OCI-LY7 (cell line): ENCODE measurements at regions not wholly inside any gene's neighbourhood (a gene's known extent, or its start where the extent isn't known, plus 50 kb on each side); places are given as distances from the start of the nearest gene placed in this dataset.

Experiments used
- BruUV-seq: library from RNA; stranded (reverse); fragments of 400-500 nt; replicated peaks from 2 replicates; lab custom pipeline; 2021; lab: Mats Ljungman, UMichigan
- CTCF ChIA-PET: fragments of 300-600 bp; sonication (Branson Sonifier 250); formaldehyde crosslinking; loops from one replicate; lab custom pipeline; 2022; ENCODE audit warnings: antibody characterized with exemption; ENCODE audit not compliant: unreplicated experiment; lab: Charles Lee
- POLR2A ChIA-PET: fragments of 300-600 bp; sonication (Branson Sonifier 250); formaldehyde crosslinking; loops from one replicate; lab custom pipeline; 2022; ENCODE audit warnings: antibody characterized with exemption; lab: Charles Lee
- DNase-seq: peaks from one replicate; pipeline ENCODE4 v3.0.0-alpha.2; 2015; ENCODE audit warnings: low spot score
- H2AFZ ChIP-seq: fragments of 200-600 bp; sonication (generic), shearing (Covaris generic); 2 replicates; pipeline ENCODE4 v1.6.1; 2014; ENCODE audit warnings: mild to moderate bottlenecking, antibody characterized with exemption, low read length, moderate library complexity
- H3K27ac ChIP-seq: fragments of 200-600 bp; sonication (generic); 2 replicates; pipeline ENCODE4 v1.5.1; 2014; ENCODE audit warnings: mixed run types, low read depth, mild to moderate bottlenecking, moderate library complexity, low read length, inconsistent platforms; ENCODE audit not compliant: poor library complexity, severe bottlenecking
- H3K36me3 ChIP-seq: fragments of 200-600 bp; sonication (generic); 2 replicates; pipeline ENCODE4 v1.6.1; 2014; ENCODE audit warnings: mild to moderate bottlenecking, antibody characterized with exemption, low read length, moderate library complexity, mixed read lengths; ENCODE audit not compliant: insufficient read depth
- H3K4me1 ChIP-seq: fragments of 200-600 bp; sonication (generic); 2 replicates; pipeline ENCODE4 v1.5.1; 2014; ENCODE audit warnings: mild to moderate bottlenecking, low read length; ENCODE audit not compliant: insufficient read depth, poor library complexity, severe bottlenecking
- H3K4me2 ChIP-seq: fragments of 200-600 bp; sonication (generic); 2 replicates; pipeline ENCODE4 v1.6.1; 2014; ENCODE audit warnings: mild to moderate bottlenecking, low read length
- H3K4me3 ChIP-seq: fragments of 200-600 bp; sonication (generic); 2 replicates; pipeline ENCODE4 v1.5.1; 2014; ENCODE audit warnings: mild to moderate bottlenecking, low read depth, low read length; ENCODE audit not compliant: poor library complexity, severe bottlenecking
- H3K79me2 ChIP-seq: fragments of 200-600 bp; sonication (generic); 2 replicates; pipeline ENCODE4 v1.6.1; 2016; ENCODE audit warnings: low read depth, mild to moderate bottlenecking, low read length, moderate library complexity, mixed read lengths; ENCODE audit not compliant: insufficient read depth
- H3K9me2 ChIP-seq: fragments of 200-600 bp; sonication (generic); 2 replicates; pipeline ENCODE4 v1.6.1; 2016; ENCODE audit warnings: mild to moderate bottlenecking, low read length, mixed read lengths; ENCODE audit not compliant: insufficient read depth
- H3K9me3 ChIP-seq: fragments of 200-600 bp; sonication (generic); 2 replicates; pipeline ENCODE4 v1.6.1; 2014; ENCODE audit warnings: mild to moderate bottlenecking, mixed run types, low read length, mixed read lengths
- H4K20me1 ChIP-seq: fragments of 200-600 bp; sonication (generic); 2 replicates; pipeline ENCODE4 v1.6.1; 2014; ENCODE audit warnings: mild to moderate bottlenecking, antibody characterized with exemption, low read length, moderate library complexity, mixed read lengths; ENCODE audit not compliant: insufficient read depth
- CTCF ChIP-seq: fragments of 200-600 bp; sonication (generic); conservative IDR thresholded peaks from 2 replicates; pipeline ENCODE4 v1.5.1; 2014; ENCODE audit warnings: mild to moderate bottlenecking, antibody characterized with exemption, low read length, moderate library complexity, mixed read lengths
- EZH2phosphoT487 ChIP-seq: fragments of 200-600 bp; sonication (generic); IDR thresholded peaks from 2 replicates; pipeline ENCODE4 v1.6.1; 2018; ENCODE audit warnings: low read depth, borderline replicate concordance, mild to moderate bottlenecking, mixed run types, antibody characterized with exemption, low read length, moderate library complexity, mixed read lengths
- intact Hi-C: fragments of 100-400 bp; cut with micrococcal nuclease; formaldehyde crosslinking; loops from one replicate; pipeline ENCODE4 v1.10.0; 2022; ENCODE audit not compliant: unreplicated experiment

- no peaks in the 10 kb centered on the region for H4K20me1 ChIP-seq
- TF ChIP-seq EZH2phosphoT487 (no peak), CTCF (no peak)
- no peaks in the 10 kb centered on the region for H3K9me2 ChIP-seq
- H3K27ac ChIP-seq, result no peak overlapping the region
- intact Hi-C loops, result no loop called here
- POLR2A ChIA-PET, result interaction anchor here (0.5 to 0.7 kb wide), 2 partner anchors 9 to 628 kb away, joined by 3 read pairs; no protein-coding TSS in a partner anchor
- H3K36me3 ChIP-seq, result no peaks in the 10 kb centered on the region
- no peaks in the 10 kb centered on the region for H3K4me1 ChIP-seq
- CTCF ChIA-PET, result no interaction called here
- no peak overlapping the region for H3K4me2 ChIP-seq
- no TSS peak for BruUV-seq
- H3K79me2 ChIP-seq, result no peaks in the 10 kb centered on the region
- no peaks in the 10 kb centered on the region for H3K9me3 ChIP-seq
- no peak for DNase-seq
- H3K4me3 ChIP-seq, result no peak overlapping the region
- no peak overlapping the region for H2AFZ ChIP-seq
These were observed 415.5 kb downstream of the CBLN2 start for GRCh38 chr18:72128649-72129048.

- Histone ChIP-seq H2AFZ (no peak overlapping the region), H3K36me3 (no peaks in the 10 kb centered on the region), H4K20me1 (no peaks in the 10 kb centered on the region), H3K27ac (no peak overlapping the region), H3K79me2 (no peaks in the 10 kb centered on the region), H3K4me1 (no peaks in the 10 kb centered on the region), H3K4me2 (no peak overlapping the region), H3K9me2 (no peaks in the 10 kb centered on the region), H3K4me3 (no peak overlapping the region), H3K9me3 (no peaks in the 10 kb centered on the region)
- intact Hi-C loops, result no loop called here
- ChIA-PET POLR2A (no interaction called here), CTCF (no interaction called here)
- no peak for DNase-seq
- TF ChIP-seq EZH2phosphoT487 (no peak), CTCF (no peak)
- BruUV-seq, result no TSS peak
These were observed 422.0 kb downstream of the CBLN2 start for GRCh38 chr18:72122103-72122502.

- TF ChIP-seq EZH2phosphoT487 (no peak), CTCF (no peak)
- CTCF ChIA-PET, result no interaction called here
- Histone ChIP-seq H3K4me2 (no peak overlapping the region), H3K9me2 (no peaks in the 10 kb centered on the region), H2AFZ (no peak overlapping the region), H3K4me3 (no peak overlapping the region), H3K27ac (no peak overlapping the region), H4K20me1 (no peaks in the 10 kb centered on the region), H3K79me2 (no peaks in the 10 kb centered on the region), H3K4me1 (no peaks in the 10 kb centered on the region), H3K9me3 (no peaks in the 10 kb centered on the region), H3K36me3 (no peaks in the 10 kb centered on the region)
- no TSS peak for BruUV-seq
- intact Hi-C loops, result no loop called here
- POLR2A ChIA-PET, result no interaction called here
- no peak for DNase-seq
These were observed 425.1 kb downstream of the CBLN2 start for GRCh38 chr18:72119082-72119481.
